ENCODE measurements at regions not wholly inside any gene's neighbourhood (a gene's known extent, or its start where the extent isn't known, plus 50 kb on each side); places are given as distances from the start of the nearest gene placed in this dataset.
A peak's percentile ranks its signal among the peaks of the same experiment; 100 is the strongest.

DNA sequence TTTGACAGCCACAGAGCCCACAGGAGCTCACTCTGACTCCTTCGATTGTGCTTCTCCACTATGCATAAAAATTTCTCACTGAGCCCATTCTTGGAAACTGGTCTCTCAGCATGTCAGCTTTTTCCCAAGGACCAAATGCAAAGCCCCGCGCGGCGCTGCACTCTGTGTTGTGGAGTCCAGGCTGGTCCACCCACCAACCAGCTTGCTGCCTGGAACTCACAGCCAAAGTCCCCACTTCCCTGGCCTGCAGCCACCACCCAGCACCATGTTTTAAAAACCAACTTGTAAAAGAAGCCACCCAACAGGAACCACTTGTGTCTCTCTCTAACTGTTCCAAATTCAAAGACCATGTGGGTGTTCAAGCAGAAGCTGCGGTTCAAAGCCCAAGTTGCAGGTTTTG lies 124.4 kb downstream of the SPATA19 start:
- DNase-seq, result no peak

GRCh38 chr11:133719532-133720235 lies 125.6 kb downstream of the SPATA19 start:
- DNase-seq, result no peak

DNA sequence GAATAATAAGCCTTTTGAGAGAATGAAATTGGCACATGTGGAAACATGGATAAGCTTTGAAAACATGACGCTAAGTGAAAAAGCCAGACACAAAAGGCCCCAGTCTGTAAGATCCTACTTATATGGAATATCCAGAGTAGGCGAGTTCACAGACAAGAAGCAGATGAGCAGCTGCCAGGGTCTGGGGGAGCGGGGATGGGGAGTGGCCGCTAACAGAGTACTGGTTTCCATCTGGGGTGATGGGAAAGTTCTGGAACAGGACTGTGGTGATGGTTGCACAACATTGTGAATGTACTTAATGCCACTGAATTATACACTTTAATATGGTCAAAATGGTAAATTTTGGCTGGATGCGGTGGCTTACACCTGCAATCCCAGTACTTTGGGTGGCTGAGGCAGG lies 126.5 kb downstream of the SPATA19 start:
- DNase-seq, result no peak

DNA sequence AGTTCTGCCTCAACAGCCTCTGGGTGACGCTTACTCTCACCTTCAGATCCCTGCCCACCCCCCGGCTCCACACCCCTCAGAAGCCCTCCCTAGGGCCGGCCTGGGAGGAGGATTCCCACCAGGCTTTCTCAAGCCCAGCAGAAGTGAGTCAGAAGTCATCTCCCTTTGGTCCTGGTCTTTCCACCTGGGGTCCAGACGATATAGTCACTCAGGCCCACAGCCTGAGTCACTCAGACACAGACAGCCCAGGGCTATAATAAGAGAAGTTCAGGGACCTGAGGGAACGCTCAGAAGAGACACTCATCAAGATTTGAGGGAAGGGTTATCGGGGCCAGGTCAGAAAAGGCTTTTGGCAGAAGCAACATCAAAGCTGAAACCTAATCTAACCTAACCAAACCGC lies 127.1 kb downstream of the SPATA19 start:
- DNase-seq, result no peak

- no peak for DNase-seq
Measured at GRCh38 chr11:133716602-133717001, 128.7 kb downstream of the SPATA19 start.

- DNase-seq, result no peak
Measured at GRCh38 chr11:133715602-133716001, 129.7 kb downstream of the SPATA19 start.

GRCh38 chr11:133714471-133715375 lies 130.6 kb downstream of the SPATA19 start:
- DNase-seq, result no peak

DNA sequence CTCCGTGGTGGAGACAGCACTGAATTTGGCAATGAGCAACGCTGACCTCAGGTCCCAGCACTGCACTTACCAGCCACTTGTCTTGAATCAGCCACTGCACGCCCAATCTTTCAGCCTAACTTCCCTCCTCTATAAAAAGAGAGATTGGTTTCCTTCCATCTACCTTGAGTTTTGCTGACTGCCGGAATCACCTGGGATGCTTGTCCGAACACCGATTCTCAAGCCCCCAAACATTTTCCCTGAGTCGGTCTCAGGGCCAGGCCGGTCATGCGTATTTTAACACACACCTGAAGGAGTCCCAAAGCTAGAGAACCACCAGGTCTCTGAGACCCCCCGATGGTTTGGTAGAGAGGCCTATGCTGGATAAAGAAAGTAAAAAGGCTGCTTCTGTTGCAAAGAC lies 131.5 kb downstream of the SPATA19 start:
- no peak for DNase-seq

- DNase-seq, result no peak
Measured at GRCh38 chr11:133713406-133713805, 131.9 kb downstream of the SPATA19 start.

GRCh38 chr11:133712051-133712560 lies 133.2 kb downstream of the SPATA19 start:
- DNase-seq, result peak; percentile 41 to 86 (median 59)

GRCh38 chr11:133711545-133711944 lies 133.8 kb downstream of the SPATA19 start:
- no peak for DNase-seq

DNA sequence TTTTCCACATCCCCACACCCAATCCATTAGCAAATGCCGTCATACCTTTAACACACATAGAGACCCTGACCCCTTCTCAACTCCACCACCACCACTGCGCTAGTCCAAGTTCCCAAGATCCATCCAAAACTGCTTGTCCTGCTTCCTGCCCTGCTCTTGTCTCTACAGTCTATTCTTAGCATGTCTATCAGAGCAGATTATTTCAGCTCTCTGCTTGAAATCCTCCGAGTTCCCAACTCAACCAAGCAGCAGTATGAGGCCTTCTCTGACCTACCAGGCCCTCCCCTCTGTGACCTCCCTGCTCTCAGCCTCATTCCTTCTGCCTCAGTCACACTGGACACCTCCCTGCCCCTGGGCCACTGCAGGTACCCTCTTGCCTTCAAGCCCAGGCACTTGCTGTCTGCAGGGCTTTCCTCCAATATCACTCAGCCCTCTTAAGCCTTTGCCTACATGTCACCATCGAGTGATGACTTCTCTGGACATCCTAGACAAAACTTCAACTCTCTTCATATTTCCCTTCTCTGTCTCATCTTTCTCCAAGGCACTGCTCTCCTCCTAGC lies 134.6 kb downstream of the SPATA19 start:
- no peak for DNase-seq

GRCh38 chr11:133710241-133710640 lies 135.1 kb downstream of the SPATA19 start:
- no peak for DNase-seq

DNA sequence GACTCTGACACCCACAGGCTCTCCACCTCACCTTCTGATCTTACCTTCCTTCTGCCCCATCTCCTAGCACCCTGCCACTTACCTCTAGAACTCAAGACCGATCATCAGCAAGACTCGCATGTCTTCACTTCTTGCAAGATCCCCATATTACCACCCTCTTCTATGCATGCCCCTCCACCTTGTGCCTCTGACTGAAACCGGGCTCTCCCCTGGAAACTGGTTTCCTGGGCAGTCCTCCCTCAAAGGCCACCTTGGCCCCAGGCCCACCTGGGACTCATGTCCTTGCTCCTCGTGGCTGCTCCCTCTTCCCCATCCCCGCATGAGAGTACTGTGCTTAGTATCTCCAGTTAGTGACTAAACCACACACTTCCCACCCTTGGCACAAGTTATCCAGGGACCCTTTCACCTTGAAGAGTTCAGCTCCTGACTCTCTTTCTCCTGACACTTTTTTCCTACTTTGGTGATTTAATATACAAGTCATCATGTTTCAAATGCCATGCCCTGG lies 136.7 kb downstream of the SPATA19 start:
- no peak for DNase-seq

- DNase-seq, result no peak
Measured at GRCh38 chr11:133706925-133707794, 138.2 kb downstream of the SPATA19 start.

GRCh38 chr11:133705873-133706272 lies 139.4 kb downstream of the SPATA19 start:
- DNase-seq, result no peak

DNA sequence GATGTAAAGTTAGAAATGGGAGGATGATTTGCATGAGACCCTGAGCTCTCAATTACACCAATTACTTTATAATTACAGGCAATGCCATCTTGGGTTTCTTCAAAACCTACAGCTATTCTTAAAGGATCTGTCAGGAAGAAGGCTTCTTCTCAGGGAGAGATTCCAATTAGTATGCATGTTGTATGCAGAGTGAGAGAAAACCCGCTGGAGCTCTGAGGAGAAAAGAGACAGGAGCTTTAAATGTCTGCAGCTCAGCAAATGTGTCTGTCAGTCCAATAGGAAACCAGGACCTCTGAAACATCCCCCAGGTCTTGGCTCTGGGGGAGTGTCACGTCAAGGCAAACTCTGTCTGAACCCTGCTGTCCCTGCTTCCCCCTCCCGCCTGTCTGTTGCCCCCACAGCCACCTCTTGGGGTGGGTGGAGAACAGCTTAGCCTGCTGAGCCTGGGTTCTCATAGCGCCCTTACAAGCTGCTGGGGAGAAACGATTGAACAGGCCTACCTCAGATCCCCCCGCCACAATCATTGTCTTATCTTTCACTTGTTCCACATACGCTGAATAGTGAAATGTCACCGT lies 140.2 kb downstream of the SPATA19 start:
- DNase-seq, result no peak

- no peak for DNase-seq
Measured at GRCh38 chr11:133699071-133699470, 146.2 kb downstream of the SPATA19 start.

GRCh38 chr11:133698654-133699053 lies 146.7 kb downstream of the SPATA19 start:
- no peak for DNase-seq

DNA sequence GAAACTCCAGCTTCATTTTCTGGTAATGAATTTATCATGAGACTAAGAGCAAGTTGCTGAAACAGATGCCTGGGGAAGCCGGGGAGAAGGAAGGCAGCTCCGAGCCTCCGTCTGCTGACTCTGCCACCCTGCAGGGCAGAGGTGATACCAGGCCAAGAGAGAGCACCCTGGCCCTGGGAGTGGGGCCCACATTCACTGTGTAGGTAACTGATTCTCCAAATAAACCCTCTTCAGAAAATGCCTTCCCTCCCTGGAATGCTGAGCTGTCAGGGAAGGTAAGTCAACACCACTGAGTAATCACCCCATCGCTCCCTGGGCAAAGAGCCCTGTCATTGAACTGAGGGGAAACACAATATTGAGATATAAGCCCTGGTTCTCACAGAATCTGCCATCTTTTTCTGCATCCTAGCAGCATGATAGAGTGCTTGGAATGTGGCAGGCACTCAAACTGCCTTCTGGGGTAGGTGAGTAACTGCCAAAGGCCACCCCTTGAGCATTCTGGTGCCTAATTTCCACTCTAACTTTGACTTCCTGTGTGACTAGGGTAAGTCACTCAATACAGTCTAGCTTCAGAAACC lies 147.6 kb downstream of the SPATA19 start:
- no peak for DNase-seq

DNA sequence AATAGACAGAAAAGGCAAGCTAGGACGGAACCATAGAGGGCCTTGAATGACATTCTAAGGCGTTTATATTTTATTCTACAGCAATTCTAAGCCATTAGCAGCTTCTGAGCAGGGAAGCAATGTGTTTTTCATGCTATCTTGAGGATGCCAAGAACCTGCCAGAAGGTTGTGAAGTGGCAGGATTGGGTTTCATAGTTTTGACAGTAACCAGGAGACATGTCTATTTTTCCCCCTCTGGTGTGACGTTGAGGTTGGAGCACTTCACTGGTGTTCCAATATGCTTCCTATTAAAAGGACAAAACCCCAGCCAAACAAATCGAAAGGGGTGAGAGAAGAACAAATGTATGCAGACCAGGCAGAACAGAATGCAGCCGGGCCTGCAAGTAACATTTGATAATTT lies 148.2 kb downstream of the SPATA19 start:
- DNase-seq, result peak; percentile 4 to 52 (median 52)
